ENCODE measurements at regions not wholly inside any gene's neighbourhood (a gene's known extent, or its start where the extent isn't known, plus 50 kb on each side); places are given as distances from the start of the nearest gene placed in this dataset.

GRCh38 chr6:157755032-157755745 lies 67.9 kb upstream of the SNX9 start (continued):
- TF ChIP-seq TFE3 (CRISPR knock-in tag; IDR thresholded peaks at IDR 0.05): peak; percentile 58
- no peak for TF ChIP-seq TRIM28 (IDR thresholded peaks at IDR 0.05)
- peak; percentile 98 for TF ChIP-seq RREB1 (CRISPR knock-in tag; IDR thresholded peaks at IDR 0.05)
- TF ChIP-seq ESRRB (CRISPR knock-in tag; IDR thresholded peaks at IDR 0.05; ENCODE audit: borderline replicate concordance): peak; percentile 85
- TF ChIP-seq BRF1 (IDR thresholded peaks at IDR 0.05; ENCODE audit: borderline replicate concordance, extremely low read depth, insufficient read length): no peak
- TF ChIP-seq ZNF778 (CRISPR knock-in tag; IDR thresholded peaks at IDR 0.05): no peak
- TF ChIP-seq HIVEP1 (CRISPR knock-in tag; IDR thresholded peaks at IDR 0.05): peak; percentile 99
- TF ChIP-seq SP1 (CRISPR knock-in tag; IDR thresholded peaks at IDR 0.05): no peak
- TF ChIP-seq TEAD2 (tag; IDR thresholded peaks at IDR 0.05): peak; percentile 91
- 0 out of 2 replicates have a peak, but pooled peaks have one; percentile 61 for TF ChIP-seq ZNF77 (CRISPR knock-in tag; IDR thresholded peaks at IDR 0.05)
- no peak for TF ChIP-seq GTF3C2 (IDR thresholded peaks at IDR 0.05; ENCODE audit: borderline replicate concordance, extremely low read depth, insufficient read length)
- TF ChIP-seq ZNF76 (CRISPR knock-in tag; IDR thresholded peaks at IDR 0.05; ENCODE audit: borderline replicate concordance): peak; percentile 99
- TF ChIP-seq CTCF (IDR thresholded peaks at IDR 0.05 in 2 of 3, conservative IDR thresholded peaks at IDR 0.05 in 1 of 3; ENCODE audit: insufficient read depth in 2 of 3, low read depth in 1 of 3, low read length in 3 of 3): no peak
- no peak for TF ChIP-seq MAX (CRISPR knock-in tag; IDR thresholded peaks at IDR 0.05)
- TF ChIP-seq SRF (CRISPR knock-in tag; IDR thresholded peaks at IDR 0.05): peak in 1 of 2 experiments; percentile 77; a peak in 1 of 4 replicates

Data from K562 (cell line).